ENCODE measurements at regions not wholly inside any gene's neighbourhood (a gene's known extent, or its start where the extent isn't known, plus 50 kb on each side); places are given as distances from the start of the nearest gene placed in this dataset.

DNA sequence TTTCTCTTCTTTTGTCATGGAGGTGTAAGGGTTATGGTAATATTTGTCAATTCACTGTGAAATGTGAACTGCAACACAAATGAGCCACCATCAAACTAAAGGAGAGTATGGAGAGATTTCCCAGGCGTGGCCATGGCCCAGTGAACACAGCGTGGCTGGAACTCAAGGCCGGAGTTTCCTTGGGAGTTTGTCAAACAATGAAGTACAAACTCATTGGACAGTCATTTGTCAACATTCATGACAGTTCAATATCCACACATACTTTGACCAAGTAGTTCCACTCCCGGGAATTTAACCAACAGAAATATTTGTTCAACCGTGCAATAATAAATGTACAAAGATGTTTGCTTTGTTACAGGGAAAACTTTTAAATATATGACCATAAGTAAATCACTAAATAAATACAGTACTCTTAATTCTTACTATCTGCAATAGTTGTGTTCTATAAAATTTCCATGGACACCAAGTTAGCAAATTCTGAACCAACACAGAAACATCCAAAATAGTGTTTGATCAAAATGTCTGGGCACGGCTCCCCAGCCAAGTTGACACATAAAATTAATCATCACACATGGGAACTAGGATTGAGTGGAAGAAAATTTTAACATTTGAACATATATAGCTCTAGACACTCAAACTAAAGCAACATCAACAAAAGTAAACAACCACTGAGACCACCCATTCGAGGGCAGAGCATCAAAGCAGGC, 87.1 kb downstream of the DIRAS2 start:
- no peak for FAIRE-seq
- CTCF ChIA-PET (ENCODE audit: partially characterized antibody) = no interaction called here
- H3K27ac ChIP-seq (ENCODE audit: low read depth, low read length) = no peak overlapping the region
- TF ChIP-seq JUND (IDR thresholded peaks at IDR 0.05; ENCODE audit: low read length) (no peak), POLR2A (IDR thresholded peaks at IDR 0.05; ENCODE audit: control extremely low read depth in 1 of 2, low read depth in 2 of 2, low read length in 2 of 2) (no peak), EGR1 (IDR thresholded peaks at IDR 0.05; ENCODE audit: borderline replicate concordance, low read depth, low read length) (no peak)

More for the DNA sequence above, 87.1 kb downstream of the DIRAS2 start:
- Histone ChIP-seq H2BK120ac (replicated peaks; ENCODE audit: low read depth, low read length) (no peak overlapping the region), H3K4me2 (ENCODE audit: insufficient read depth in 1 of 2, low read depth in 2 of 2, low read length in 2 of 2) (no peak overlapping the region), H3K36me3 (ENCODE audit: control insufficient read depth in 2 of 4, insufficient read depth in 4 of 4, low read length in 3 of 4) (no peaks in the 10 kb centered on the region), H3K79me2 (ENCODE audit: control insufficient read depth in 1 of 2, insufficient read depth in 2 of 2, low read length in 2 of 2) (no peaks in the 10 kb centered on the region), H3K4me3 (ENCODE audit: extremely low read depth in 1 of 4, insufficient read depth in 2 of 4, low read depth in 3 of 4, low read length in 4 of 4) (no peak overlapping the region), H2BK12ac (ENCODE audit: low read depth, low read length) (no peak overlapping the region), H3K9ac (replicated peaks in 1 of 4; ENCODE audit: extremely low read depth in 1 of 4, low read depth in 3 of 4, low read length in 3 of 4) (no peak overlapping the region), H2BK15ac (ENCODE audit: low read length) (no peak overlapping the region), H3K14ac (ENCODE audit: insufficient read length) (no peak overlapping the region), H2AK5ac (ENCODE audit: low read depth, low read length) (no peak overlapping the region), H2AFZ (ENCODE audit: low read length) (no peak overlapping the region), H3K56ac (replicated peaks; ENCODE audit: insufficient read length, low read depth, low read length) (no peak overlapping the region), H3K9me3 (ENCODE audit: insufficient read depth in 2 of 2, low read depth in 1 of 2, low read length in 1 of 2) (no peaks in the 10 kb centered on the region), H3K23me2 (ENCODE audit: low read depth, low read length) (no peaks in the 10 kb centered on the region), H2BK5ac (ENCODE audit: low read depth, low read length) (no peak overlapping the region), H3K18ac (ENCODE audit: extremely low read depth, low read length) (no peak overlapping the region), H4K8ac (ENCODE audit: extremely low read depth, insufficient read depth, low read length) (no peak overlapping the region), H3K4me1 (replicated peaks in 1 of 4; ENCODE audit: control insufficient read depth in 3 of 4, insufficient read depth in 4 of 4, low read length in 3 of 4) (no peaks in the 10 kb centered on the region), H4K5ac (ENCODE audit: insufficient read length, low read depth, low read length) (no peak overlapping the region), H2BK20ac (ENCODE audit: low read length) (no peak overlapping the region), H4K20me1 (replicated peaks in 1 of 2; ENCODE audit: control insufficient read depth in 1 of 2, insufficient read depth in 2 of 2, low read length in 2 of 2) (no peaks in the 10 kb centered on the region), H3K27me3 (replicated peaks in 1 of 4; ENCODE audit: control insufficient read depth in 3 of 4, extremely low read depth in 1 of 4, insufficient read depth in 3 of 4, low read length in 3 of 4) (no peaks in the 10 kb centered on the region), H4K91ac (replicated peaks; ENCODE audit: insufficient read length, low read length) (no peak overlapping the region), H3K4ac (replicated peaks; ENCODE audit: insufficient read length, low read depth, low read length) (no peak overlapping the region), H3K23ac (ENCODE audit: insufficient read length) (no peak overlapping the region), H3K79me1 (ENCODE audit: low read depth, low read length) (no peaks in the 10 kb centered on the region)
- no peak for DNase-seq (ENCODE audit: low read depth in 1 of 2, low spot score in 2 of 2)
- 94% methylated on average over 7 of the region's 7 CpGs; no CpG with 5 or more reads in 1 of the 2 experiments for WGBS, 2 experiments (ENCODE audit: extremely low coverage in 1 of 2, insufficient coverage in 1 of 2, insufficient read length in 1 of 2, insufficient replicate concordance in 2 of 2, low coverage in 1 of 2, low lambda C conversion rate in 2 of 2, missing lambda C conversion rate in 1 of 2)
- POLR2A ChIA-PET (ENCODE audit: partially characterized antibody) = no interaction called here

All from H1 (cell line).